H9 (cell line): ENCODE measurements at regions not wholly inside any gene's neighbourhood (a gene's known extent, or its start where the extent isn't known, plus 50 kb on each side); places are given as distances from the start of the nearest gene placed in this dataset.

ENCODE experiments used
- DNase-seq: peaks from one replicate; pipeline ENCODE4 v3.0.0-alpha.2; 2017
- H2AFZ ChIP-seq: one replicate; pipeline ENCODE4 v1.6.1; 2013; ENCODE audit warnings: mild to moderate bottlenecking, low read length, control low read depth, moderate library complexity
- H2AK5ac ChIP-seq: 2 replicates; pipeline ENCODE4 v1.6.1; 2013; ENCODE audit warnings: low read length, control low read depth, mixed read lengths; ENCODE audit not compliant: insufficient read length
- H2BK120ac ChIP-seq: one replicate; pipeline ENCODE4 v1.6.1; 2013; ENCODE audit warnings: low read depth, mild to moderate bottlenecking, low read length, control low read depth, inconsistent platforms; ENCODE audit not compliant: poor library complexity, severe bottlenecking
- H2BK12ac ChIP-seq: 2 replicates; pipeline ENCODE4 v1.6.1; 2013; ENCODE audit warnings: low read length, control low read depth, mixed read lengths, low read depth; ENCODE audit not compliant: insufficient read length
- H2BK15ac ChIP-seq: 2 replicates; pipeline ENCODE4 v1.6.1; 2013; ENCODE audit warnings: low read depth, low read length, control low read depth
- H2BK20ac ChIP-seq: one replicate; pipeline ENCODE4 v1.6.1; 2013; ENCODE audit warnings: low read depth, mild to moderate bottlenecking, low read length, control low read depth, inconsistent platforms; ENCODE audit not compliant: poor library complexity, severe bottlenecking
- H2BK5ac ChIP-seq: 2 replicates; pipeline ENCODE4 v1.6.1; 2013; ENCODE audit warnings: low read length, control low read depth, mixed read lengths; ENCODE audit not compliant: insufficient read length
- H3K14ac ChIP-seq: 2 replicates; pipeline ENCODE4 v1.6.1; 2013; ENCODE audit warnings: low read length, control low read depth; ENCODE audit not compliant: insufficient read depth
- H3K18ac ChIP-seq: 2 replicates; pipeline ENCODE4 v1.6.1; 2013; ENCODE audit warnings: low read depth, mild to moderate bottlenecking, mixed read lengths, low read length, control low read depth; ENCODE audit not compliant: insufficient read length
- H3K23ac ChIP-seq: 2 replicates; pipeline ENCODE4 v1.6.1; 2013; ENCODE audit warnings: low read length, control low read depth, mixed read lengths, low read depth; ENCODE audit not compliant: insufficient read length
- H3K23me2 ChIP-seq: 2 replicates; pipeline ENCODE4 v1.6.1; 2013; ENCODE audit warnings: low read depth, mild to moderate bottlenecking, mixed read lengths, low read length, control low read depth; ENCODE audit not compliant: insufficient read length, poor library complexity, severe bottlenecking
- H3K27ac ChIP-seq: 2 replicates; pipeline ENCODE4 v1.5.1; 2013; ENCODE audit warnings: low read length, control low read depth, mixed read lengths, low read depth; ENCODE audit not compliant: insufficient read length
- H3K27me3 ChIP-seq: 2 replicates; pipeline ENCODE4 v1.6.1; 2013; ENCODE audit warnings: low read length, control low read depth, inconsistent platforms; ENCODE audit not compliant: insufficient read depth
- H3K4ac ChIP-seq: 2 replicates; pipeline ENCODE4 v1.6.1; 2013; ENCODE audit warnings: low read depth, mild to moderate bottlenecking, control low read depth, inconsistent platforms, low read length, moderate library complexity
- H3K4me1 ChIP-seq: 2 replicates; pipeline ENCODE4 v1.6.1; 2013; ENCODE audit warnings: low read length, control low read depth, inconsistent platforms; ENCODE audit not compliant: insufficient read depth
- H3K4me2 ChIP-seq: 2 replicates; pipeline ENCODE4 v1.6.1; 2013; ENCODE audit warnings: low read length, control low read depth, mixed read lengths; ENCODE audit not compliant: insufficient read length, insufficient read depth
- H3K56ac ChIP-seq: 2 replicates; pipeline ENCODE4 v1.6.1; 2013; ENCODE audit warnings: low read depth, mild to moderate bottlenecking, mixed read lengths, low read length, control low read depth; ENCODE audit not compliant: insufficient read length
- H3K79me1 ChIP-seq: 2 replicates; pipeline ENCODE4 v1.6.1; 2013; ENCODE audit warnings: low read depth, mild to moderate bottlenecking, moderate library complexity, low read length, control low read depth, inconsistent platforms; ENCODE audit not compliant: insufficient read depth, poor library complexity, severe bottlenecking
- H3K79me2 ChIP-seq: 2 replicates; pipeline ENCODE4 v1.6.1; 2013; ENCODE audit warnings: low read length, control low read depth, inconsistent platforms; ENCODE audit not compliant: insufficient read depth
- H3K9ac ChIP-seq: 2 replicates; pipeline ENCODE4 v1.6.1; 2013; ENCODE audit warnings: low read length, control low read depth, mixed read lengths; ENCODE audit not compliant: insufficient read length; ENCODE audit errors: extremely low read depth
- H3K9me3 ChIP-seq: one replicate; pipeline ENCODE4 v1.6.1; 2013; ENCODE audit warnings: low read depth, low read length, inconsistent platforms; ENCODE audit not compliant: control insufficient read depth
- H3T11ph ChIP-seq: one replicate; pipeline ENCODE4 v1.6.1; 2013; ENCODE audit warnings: mild to moderate bottlenecking, low read length, control low read depth, inconsistent platforms
- H4K20me1 ChIP-seq: one replicate; pipeline ENCODE4 v1.6.1; 2013; ENCODE audit not compliant: control insufficient read depth, insufficient read length, insufficient read depth
- H4K5ac ChIP-seq: 2 replicates; pipeline ENCODE4 v1.6.1; 2013; ENCODE audit warnings: low read depth, mild to moderate bottlenecking, mixed read lengths, low read length, control low read depth; ENCODE audit not compliant: insufficient read length
- H4K8ac ChIP-seq: replicated peaks from 2 replicates; pipeline ENCODE4 v1.6.1; 2013; ENCODE audit warnings: low read length, control low read depth, mixed read lengths, low read depth; ENCODE audit not compliant: insufficient read length
- H4K91ac ChIP-seq: 2 replicates; pipeline ENCODE4 v1.6.1; 2013; ENCODE audit warnings: low read depth, mild to moderate bottlenecking, moderate library complexity, mixed read lengths, low read length, control low read depth; ENCODE audit not compliant: insufficient read length
- H3K27ac Mint-ChIP-seq, 3 experiments: 2 replicates in 2 of 3; 3 replicates in 1 of 3; pipeline ENCODE4 v1.8.0; 2020 to 2021; ENCODE audit warnings: mixed read lengths in 3 of 3, mild to moderate bottlenecking in 1 of 3, moderate library complexity in 1 of 3
- H3K27me3 Mint-ChIP-seq: 2 replicates; pipeline ENCODE4 v1.8.0; 2021; ENCODE audit warnings: low read depth, mild to moderate bottlenecking, moderate library complexity, mixed read lengths
- H3K36me3 Mint-ChIP-seq, 3 experiments: 2 replicates in 2 of 3; 3 replicates in 1 of 3; pipeline ENCODE4 v1.8.0; 2020 to 2021; ENCODE audit warnings: low read depth in 3 of 3, mixed read lengths in 3 of 3; ENCODE audit not compliant: insufficient read depth in 1 of 3
- H3K4me1 Mint-ChIP-seq, 2 experiments: 2 replicates each; pipeline ENCODE4 v1.8.0; 2020; ENCODE audit warnings: mixed read lengths in 2 of 2
- H3K4me3 Mint-ChIP-seq, 2 experiments: 2 replicates in 1 of 2; 3 replicates in 1 of 2; pipeline ENCODE4 v1.8.0; 2020 to 2021; ENCODE audit warnings: mild to moderate bottlenecking in 2 of 2, mixed read lengths in 2 of 2, moderate library complexity in 1 of 2
- H3K9me3 Mint-ChIP-seq, 2 experiments: 2 replicates in 1 of 2; 3 replicates in 1 of 2; pipeline ENCODE4 v1.8.0; 2020; ENCODE audit warnings: mild to moderate bottlenecking in 2 of 2, mixed read lengths in 2 of 2, moderate library complexity in 1 of 2
- CTCF ChIP-seq: fragments of 200-600 bp; sonication (generic); conservative IDR thresholded peaks from 3 replicates; pipeline ENCODE4 v1.8.0; 2021; ENCODE audit warnings: antibody characterized with exemption, mild to moderate bottlenecking
- WGBS: extraction: QIAGEN DNeasy Blood & Tissue Kit; methylation state at CpG from one replicate; pipeline ENCODE4 v1.1.7; 2013; ENCODE audit warnings: missing lambda C conversion rate, low lambda C conversion rate, mixed read lengths; ENCODE audit not compliant: insufficient read length; ENCODE audit errors: extremely low coverage; 5-methylcytosine and 5-hydroxymethylcytosine counted together

DNA sequence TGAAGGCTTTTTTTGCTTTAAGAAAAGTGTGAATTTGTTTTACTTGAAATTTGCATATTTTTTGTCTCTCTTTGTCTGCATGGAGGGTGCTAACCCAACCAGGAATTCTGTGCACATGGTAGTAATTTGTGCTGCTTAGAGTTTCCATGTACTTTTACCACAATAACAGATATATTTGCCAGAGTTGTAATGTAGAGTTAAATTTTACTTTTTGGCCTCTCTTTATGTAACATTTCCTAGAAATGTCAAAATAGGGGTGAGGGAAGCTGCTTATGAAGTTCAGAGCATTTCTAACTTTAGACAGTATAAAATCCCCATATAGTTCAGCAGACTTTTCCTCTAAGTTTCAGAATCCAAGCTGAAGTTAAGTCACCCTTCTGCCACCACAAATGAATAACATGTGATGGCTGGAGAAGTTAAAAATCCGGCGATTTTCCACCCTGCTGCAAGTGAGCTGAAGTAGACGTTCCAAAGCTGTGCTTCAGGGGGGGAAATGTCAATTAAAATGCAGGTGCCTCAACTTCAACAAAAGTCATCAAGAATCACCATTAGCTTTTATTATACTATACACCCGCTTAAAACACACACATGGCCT lies 385.7 kb upstream of the NR2F2 start:
- no peaks in the 10 kb centered on the region for H3K9me3 ChIP-seq
- H3K27me3 Mint-ChIP-seq = no peaks in the 10 kb centered on the region
- H3K4me1 Mint-ChIP-seq = peaks cover 13 to 18% of the 10 kb centered on the region in 2 experiments
- no peak overlapping the region for H3K23ac ChIP-seq
- H3K9me3 Mint-ChIP-seq = no peaks in the 10 kb centered on the region; a peak in 2 of 5 replicates
- H3K79me2 ChIP-seq = no peaks in the 10 kb centered on the region
- H3K18ac ChIP-seq = no peak overlapping the region
- no peak overlapping the region for H3K27ac Mint-ChIP-seq
- H2BK15ac ChIP-seq = no peak overlapping the region
- no peak overlapping the region for H3K56ac ChIP-seq
- H3K79me1 ChIP-seq = no peaks in the 10 kb centered on the region
- no peaks in the 10 kb centered on the region for H3K4me1 ChIP-seq
- H2AK5ac ChIP-seq = no peak overlapping the region
- H2BK5ac ChIP-seq = no peak overlapping the region
- no peak overlapping the region for H3K4me3 Mint-ChIP-seq
- H3K14ac ChIP-seq = no peak overlapping the region
- H2BK12ac ChIP-seq = no peak overlapping the region
- no peak overlapping the region for H2BK20ac ChIP-seq
- H3K27ac ChIP-seq = no peak overlapping the region
- no peak overlapping the region for H3K9ac ChIP-seq
- no peaks in the 10 kb centered on the region for H4K20me1 ChIP-seq
- peaks cover 0 to 4% (median 0%) of the 10 kb centered on the region in 3 experiments; a peak in 1 of 7 replicates for H3K36me3 Mint-ChIP-seq
- no peak overlapping the region for H4K5ac ChIP-seq
- DNase-seq = no peak
- no peak overlapping the region for H3T11ph ChIP-seq
- no CpG with 5 or more reads among the region's 4 CpGs for WGBS
- no peak overlapping the region for H4K8ac ChIP-seq
- no peak for TF ChIP-seq CTCF
- H2AFZ ChIP-seq = no peak overlapping the region
- no peaks in the 10 kb centered on the region for H3K27me3 ChIP-seq
- H3K4me2 ChIP-seq = no peak overlapping the region
- no peak overlapping the region for H2BK120ac ChIP-seq
- H3K23me2 ChIP-seq = no peaks in the 10 kb centered on the region
- no peak overlapping the region for H4K91ac ChIP-seq
- H3K4ac ChIP-seq = no peak overlapping the region
